C1 segment of cervical spinal cord (tissue), 14 donors: ENCODE measurements at regions not wholly inside any gene's neighbourhood (a gene's known extent, or its start where the extent isn't known, plus 50 kb on each side); places are given as distances from the start of the nearest gene placed in this dataset.

Source experiments
- DNase-seq, 14 donors: peaks; one replicate each; lab custom pipeline; 2025; lab: John Stamatoyannopoulos, UW

GRCh38 chr2:147204102-147204501 lies 640.7 kb upstream of the ACVR2A start:
- no peak for DNase-seq

GRCh38 chr2:147198651-147199171 lies 646.1 kb upstream of the ACVR2A start:
- peak in 2 of 14 donors; percentile 32 to 68 for DNase-seq

GRCh38 chr2:147197754-147198483 lies 646.9 kb upstream of the ACVR2A start:
- DNase-seq = no peak

- no peak for DNase-seq
Measured at GRCh38 chr2:147182260-147182659, 662.6 kb upstream of the ACVR2A start.

- DNase-seq = no peak
Measured at GRCh38 chr2:147181351-147182029, 663.3 kb upstream of the ACVR2A start.

- no peak for DNase-seq
Measured at GRCh38 chr2:147177071-147177857, 667.6 kb upstream of the ACVR2A start.

- DNase-seq = no peak
Measured at GRCh38 chr2:147174824-147175254, 670.0 kb upstream of the ACVR2A start.

- DNase-seq = no peak
Measured at GRCh38 chr2:147173798-147174197, 671.0 kb upstream of the ACVR2A start.

- DNase-seq = no peak
Measured at GRCh38 chr2:147173189-147173581, 671.6 kb upstream of the ACVR2A start.

- peak in 4 of 14 donors; percentile 0 to 4 (median 2) for DNase-seq
Measured at GRCh38 chr2:147172493-147173188, 672.2 kb upstream of the ACVR2A start.

- DNase-seq = no peak
Measured at GRCh38 chr2:147171941-147172340, 672.9 kb upstream of the ACVR2A start.

GRCh38 chr2:147170932-147171331 lies 673.9 kb upstream of the ACVR2A start:
- DNase-seq = no peak

- DNase-seq = no peak
Measured at GRCh38 chr2:147165697-147166382, 679.0 kb upstream of the ACVR2A start.

GRCh38 chr2:147164563-147164962 lies 680.3 kb upstream of the ACVR2A start:
- DNase-seq = no peak

GRCh38 chr2:147161746-147162145 lies 683.1 kb upstream of the ACVR2A start:
- no peak for DNase-seq

- DNase-seq = no peak
Measured at GRCh38 chr2:147156970-147157369, 687.9 kb upstream of the ACVR2A start.

- no peak for DNase-seq
Measured at GRCh38 chr2:147150241-147150635, 694.6 kb upstream of the ACVR2A start.

- no peak for DNase-seq
Measured at GRCh38 chr2:147149575-147150240, 695.1 kb upstream of the ACVR2A start.

- DNase-seq = no peak
Measured at GRCh38 chr2:147147802-147148201, 697.0 kb upstream of the ACVR2A start.

- no peak for DNase-seq
Measured at GRCh38 chr2:147141930-147142329, 702.9 kb upstream of the ACVR2A start.
